GM19438 (cell line): ENCODE measurements at regions not wholly inside any gene's neighbourhood (a gene's known extent, or its start where the extent isn't known, plus 50 kb on each side); places are given as distances from the start of the nearest gene placed in this dataset.
"Not testable (repeated sequence)": the region's sequence is repeated elsewhere in the genome, so short reads cannot be mapped to it uniquely, and the experiment has no call there.

Experiments used
- ATAC-seq: cut with Tn5 transposase; IDR thresholded peaks from one replicate; pipeline ENCODE4 v1.9.1; 2021; ENCODE audit warnings: low read depth; ENCODE audit not compliant: unreplicated experiment

- no peak for ATAC-seq
Observed at GRCh38 chr3:55162031-55162795, 234.4 kb upstream of the LRTM1 start.

GRCh38 chr3:55161231-55161630 is 233.4 kb upstream of the LRTM1 start:
- no peak for ATAC-seq

- peak; percentile 93 for ATAC-seq
Observed at GRCh38 chr3:55160241-55160983, 232.6 kb upstream of the LRTM1 start.

- no peak for ATAC-seq
Observed at GRCh38 chr3:55159711-55160110, 231.9 kb upstream of the LRTM1 start.

- ATAC-seq, result no peak
Observed at GRCh38 chr3:55159016-55159415, 231.2 kb upstream of the LRTM1 start.

GRCh38 chr3:55158345-55158744 is 230.5 kb upstream of the LRTM1 start:
- no peak for ATAC-seq

- ATAC-seq, result no peak
Observed at GRCh38 chr3:55157731-55158130, 229.9 kb upstream of the LRTM1 start.

- ATAC-seq, result no peak
Observed at GRCh38 chr3:55156851-55157650, 229.2 kb upstream of the LRTM1 start.

- no peak for ATAC-seq
Observed at GRCh38 chr3:55147856-55148720, 220.2 kb upstream of the LRTM1 start.

GRCh38 chr3:55147406-55147805 is 219.5 kb upstream of the LRTM1 start:
- ATAC-seq, result no peak

GRCh38 chr3:55146216-55146615 is 218.4 kb upstream of the LRTM1 start:
- ATAC-seq, result no peak

GRCh38 chr3:55144015-55144673 is 216.3 kb upstream of the LRTM1 start:
- no peak for ATAC-seq

- ATAC-seq, result no peak
Observed at GRCh38 chr3:55143336-55143735, 215.5 kb upstream of the LRTM1 start.

GRCh38 chr3:55136291-55136690 is 208.4 kb upstream of the LRTM1 start:
- not testable (repeated sequence) for ATAC-seq

GRCh38 chr3:55128225-55128823 is 200.5 kb upstream of the LRTM1 start:
- ATAC-seq, result no peak

GRCh38 chr3:55127565-55127964 is 199.7 kb upstream of the LRTM1 start:
- ATAC-seq, result no peak

- ATAC-seq, result no peak
Observed at GRCh38 chr3:55124371-55124770, 196.5 kb upstream of the LRTM1 start.
